Muscle of leg (tissue), 3 donors: ENCODE measurements at regions not wholly inside any gene's neighbourhood (a gene's known extent, or its start where the extent isn't known, plus 50 kb on each side); places are given as distances from the start of the nearest gene placed in this dataset.

Experiments
- DNase-seq: peaks from one replicate; pipeline ENCODE4 v3.0.0; 2013
- H3K27ac ChIP-seq: one replicate; pipeline ENCODE4 v1.5.1; 2013; ENCODE audit warnings: mild to moderate bottlenecking, low read length, control low read depth
- H3K27me3 ChIP-seq: one replicate; pipeline ENCODE4 v1.6.1; 2013; ENCODE audit warnings: low read length; ENCODE audit not compliant: control insufficient read depth, insufficient read depth
- H3K36me3 ChIP-seq: one replicate; pipeline ENCODE4 v1.6.1; 2013; ENCODE audit warnings: low read length; ENCODE audit not compliant: control insufficient read depth, insufficient read depth
- H3K4me1 ChIP-seq: one replicate; pipeline ENCODE4 v1.6.1; 2013; ENCODE audit warnings: low read length; ENCODE audit not compliant: control insufficient read depth, insufficient read depth
- H3K4me3 ChIP-seq: one replicate; pipeline ENCODE4 v1.5.1; 2013; ENCODE audit warnings: low read length, control low read depth
- H3K9me3 ChIP-seq: replicated peaks from 2 replicates; pipeline ENCODE4 v1.6.1; 2013; ENCODE audit warnings: low read depth, low read length; ENCODE audit not compliant: control insufficient read depth
- WGBS: methylation state at CpG from one replicate; pipeline ENCODE4 v1.1.5; 2013; ENCODE audit warnings: missing lambda C conversion rate; ENCODE audit not compliant: insufficient coverage; 5-methylcytosine and 5-hydroxymethylcytosine counted together

DNA sequence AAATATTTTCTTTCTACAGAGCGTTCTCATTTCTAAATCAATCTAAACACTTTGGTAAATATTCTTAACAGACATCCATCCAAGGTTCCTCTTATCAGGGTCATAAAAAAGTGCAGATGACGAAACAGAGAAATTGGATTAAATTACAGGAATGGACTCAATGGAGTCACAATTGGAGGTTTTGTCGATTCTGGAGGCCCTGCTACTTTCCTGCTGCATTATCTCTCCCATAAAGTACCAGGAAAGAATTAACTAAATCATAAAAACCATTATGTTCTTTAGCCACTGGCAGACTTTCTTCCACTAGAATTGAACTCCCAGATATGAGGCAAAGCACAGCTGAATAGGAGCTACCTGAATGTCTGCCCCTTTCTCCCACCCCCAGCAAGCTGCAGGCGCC lies 610.6 kb downstream of the HDGFL1 start:
- no peaks in the 10 kb centered on the region for H3K4me1 ChIP-seq
- H3K36me3 ChIP-seq = no peaks in the 10 kb centered on the region
- no peak overlapping the region for H3K27ac ChIP-seq
- no peak overlapping the region for H3K4me3 ChIP-seq
- DNase-seq = no peak
- no CpG with 5 or more reads among the region's 4 CpGs for WGBS
- H3K27me3 ChIP-seq = no peaks in the 10 kb centered on the region
- H3K9me3 ChIP-seq = no peaks in the 10 kb centered on the region

GRCh38 chr6:23180504-23181293 lies 611.3 kb downstream of the HDGFL1 start:
- Histone ChIP-seq H3K27ac (no peak overlapping the region), H3K4me3 (no peak overlapping the region), H3K27me3 (no peaks in the 10 kb centered on the region), H3K9me3 (no peaks in the 10 kb centered on the region), H3K4me1 (no peaks in the 10 kb centered on the region), H3K36me3 (no peaks in the 10 kb centered on the region)
- DNase-seq = peak; percentile 91
- WGBS = 70% methylated on average over 7 of the region's 12 CpGs

DNA sequence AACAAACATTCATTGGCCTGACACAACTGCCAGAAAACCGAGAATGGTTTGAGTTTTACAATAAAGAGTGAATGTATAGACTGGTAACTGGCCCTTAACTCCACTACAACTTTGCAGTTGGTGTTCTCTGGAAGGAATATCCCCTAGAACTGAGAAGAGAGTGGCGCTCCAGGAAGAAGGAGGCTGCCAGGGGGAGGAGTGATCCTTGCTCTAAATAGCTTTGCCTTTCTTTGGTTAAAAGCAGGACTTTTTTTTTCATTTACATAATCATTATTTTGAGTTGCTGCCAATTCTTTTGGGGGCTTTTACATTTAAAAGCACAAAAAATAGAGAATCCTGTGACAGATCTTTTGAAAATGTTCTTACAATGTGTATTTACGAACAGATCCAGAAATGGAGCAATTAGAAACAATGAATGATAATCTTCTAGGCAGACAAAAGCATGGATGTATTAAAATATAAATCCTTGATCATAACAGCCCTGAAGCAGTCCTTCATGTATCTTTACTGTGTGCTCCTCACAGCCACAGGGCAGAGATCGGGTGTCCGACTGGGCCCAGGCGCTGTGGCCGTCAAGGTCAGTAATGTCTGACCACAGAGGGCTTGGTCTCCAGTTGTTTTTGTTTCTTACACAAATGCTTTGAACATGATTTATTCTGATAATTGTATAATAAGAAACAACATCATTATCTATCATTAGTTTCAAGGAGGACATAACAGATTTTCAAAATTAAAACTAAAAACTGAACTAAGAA lies 612.2 kb downstream of the HDGFL1 start:
- Histone ChIP-seq H3K36me3 (no peaks in the 10 kb centered on the region), H3K4me3 (no peak overlapping the region), H3K9me3 (no peaks in the 10 kb centered on the region), H3K4me1 (no peaks in the 10 kb centered on the region), H3K27ac (no peak overlapping the region), H3K27me3 (no peaks in the 10 kb centered on the region)
- DNase-seq = no peak
- no CpG with 5 or more reads among the region's 7 CpGs for WGBS

DNA sequence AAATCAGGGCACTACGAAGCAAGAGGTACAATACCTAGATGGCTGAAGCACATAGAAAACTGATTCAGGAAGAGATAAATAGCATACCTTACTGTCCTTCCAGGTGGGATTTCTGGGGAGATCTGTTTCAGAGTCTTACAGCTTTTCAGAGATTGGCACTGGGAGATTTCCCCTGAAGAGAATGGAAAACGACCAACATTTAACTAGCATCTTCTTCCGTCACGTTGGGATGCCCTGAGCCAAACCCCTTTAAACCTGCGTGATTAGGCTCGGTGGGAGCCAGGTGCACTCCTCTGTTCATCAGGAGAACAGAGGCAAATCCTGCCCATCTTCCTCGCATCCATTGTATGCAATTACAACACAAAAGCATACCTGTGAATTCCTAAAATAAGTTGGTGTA lies 614.5 kb downstream of the HDGFL1 start:
- Histone ChIP-seq H3K9me3 (no peaks in the 10 kb centered on the region), H3K27me3 (no peaks in the 10 kb centered on the region), H3K4me1 (no peaks in the 10 kb centered on the region), H3K36me3 (no peaks in the 10 kb centered on the region), H3K4me3 (no peak overlapping the region), H3K27ac (no peak overlapping the region)
- WGBS = 89% methylated on average over 5 of the region's 7 CpGs
- DNase-seq = no peak

- no peak overlapping the region for H3K4me3 ChIP-seq
- H3K9me3 ChIP-seq = no peaks in the 10 kb centered on the region
- no peaks in the 10 kb centered on the region for H3K4me1 ChIP-seq
- no peaks in the 10 kb centered on the region for H3K36me3 ChIP-seq
- DNase-seq = no peak
- no peak overlapping the region for H3K27ac ChIP-seq
- no CpG with 5 or more reads among the region's 3 CpGs for WGBS
- H3K27me3 ChIP-seq = no peaks in the 10 kb centered on the region
These were observed 615.0 kb downstream of the HDGFL1 start for GRCh38 chr6:23184351-23184750.

- Histone ChIP-seq H3K27me3 (no peaks in the 10 kb centered on the region), H3K4me3 (no peak overlapping the region), H3K36me3 (no peaks in the 10 kb centered on the region), H3K9me3 (no peaks in the 10 kb centered on the region), H3K27ac (no peak overlapping the region), H3K4me1 (no peaks in the 10 kb centered on the region)
- WGBS = no CpG with 5 or more reads among the region's 3 CpGs
- no peak for DNase-seq
These were observed 626.1 kb downstream of the HDGFL1 start for GRCh38 chr6:23195487-23195886.

DNA sequence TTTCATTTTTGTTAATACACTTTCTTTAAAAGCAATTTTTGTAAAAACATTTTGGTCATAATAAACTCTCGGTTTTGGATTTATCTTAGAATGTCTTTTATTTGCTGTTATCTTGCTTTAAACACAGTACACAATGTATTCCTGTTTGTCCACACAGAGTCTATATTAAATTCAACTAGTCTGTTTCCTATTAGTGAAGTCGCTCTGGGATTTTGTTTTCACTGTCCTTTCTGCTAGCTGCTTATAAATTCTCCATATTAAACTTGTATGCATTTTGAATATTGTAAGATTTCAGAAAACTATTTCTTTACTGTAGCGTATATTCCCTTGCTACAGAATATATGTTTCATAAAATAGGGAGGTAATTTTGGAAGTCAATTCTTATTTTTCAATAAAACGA lies 630.2 kb downstream of the HDGFL1 start:
- no peaks in the 10 kb centered on the region for H3K27me3 ChIP-seq
- H3K4me3 ChIP-seq = no peak overlapping the region
- DNase-seq = peak; percentile 69
- no peaks in the 10 kb centered on the region for H3K9me3 ChIP-seq
- H3K27ac ChIP-seq = no peak overlapping the region
- WGBS = no CpG with 5 or more reads among the region's 4 CpGs
- no peaks in the 10 kb centered on the region for H3K36me3 ChIP-seq
- H3K4me1 ChIP-seq = no peaks in the 10 kb centered on the region

DNA sequence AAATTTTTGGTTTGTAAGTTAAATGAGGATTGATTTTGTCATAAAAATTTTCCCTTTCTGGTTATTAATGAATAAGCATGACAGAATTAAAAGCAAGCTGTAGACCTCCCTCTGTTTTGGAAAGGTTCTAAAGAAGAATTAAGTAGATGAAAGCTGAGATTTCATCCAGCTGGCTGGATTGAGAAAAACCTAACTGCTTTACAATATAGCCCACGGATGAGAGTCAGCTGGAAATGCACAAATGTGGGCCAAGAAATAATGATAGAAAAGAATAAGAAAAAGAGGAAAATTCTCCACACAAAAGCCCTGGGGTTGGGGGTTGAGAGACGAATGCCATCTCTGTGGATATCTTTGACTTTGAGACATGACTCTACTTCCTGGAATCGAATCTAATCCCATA lies 631.6 kb downstream of the HDGFL1 start:
- WGBS = no CpG with 5 or more reads among the region's 3 CpGs

GRCh38 chr6:23202207-23202606 lies 632.8 kb downstream of the HDGFL1 start:
- H3K9me3 ChIP-seq = no peaks in the 10 kb centered on the region
- H3K4me1 ChIP-seq = no peaks in the 10 kb centered on the region
- no peaks in the 10 kb centered on the region for H3K27me3 ChIP-seq
- no peaks in the 10 kb centered on the region for H3K36me3 ChIP-seq
- WGBS = no CpG with 5 or more reads among the region's 5 CpGs
- no peak for DNase-seq
- no peak overlapping the region for H3K27ac ChIP-seq
- H3K4me3 ChIP-seq = no peak overlapping the region

More for the DNA sequence above, 631.6 kb downstream of the HDGFL1 start:
- Histone ChIP-seq H3K4me1 (no peaks in the 10 kb centered on the region), H3K27ac (no peak overlapping the region), H3K27me3 (no peaks in the 10 kb centered on the region), H3K36me3 (no peaks in the 10 kb centered on the region), H3K9me3 (no peaks in the 10 kb centered on the region), H3K4me3 (no peak overlapping the region)
- DNase-seq = peak; percentile 62

DNA sequence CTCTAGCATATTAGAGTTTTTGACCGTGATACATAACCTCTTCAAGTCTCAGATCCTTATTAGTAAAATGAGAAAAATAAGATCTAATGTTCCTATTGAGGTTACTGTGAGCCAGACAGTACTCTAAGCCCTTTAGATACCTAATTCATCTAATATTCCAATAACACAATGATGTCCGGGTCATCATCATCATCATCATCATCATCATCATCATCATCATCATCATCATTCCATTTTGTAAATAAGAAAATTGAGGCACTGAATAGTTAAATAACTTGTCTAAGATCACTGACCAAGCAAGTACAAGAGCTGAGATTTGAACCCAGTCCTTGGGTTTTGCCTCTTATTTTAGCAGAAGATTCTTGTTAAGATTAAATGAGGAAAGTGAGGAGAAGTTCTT lies 643.0 kb downstream of the HDGFL1 start:
- whole genome bisulfite sequencing = no CpG with 5 or more reads among the region's 2 CpGs
- Histone ChIP-seq H3K9me3 (no peaks in the 10 kb centered on the region), H3K4me1 (no peaks in the 10 kb centered on the region), H3K27me3 (no peaks in the 10 kb centered on the region), H3K27ac (no peak overlapping the region), H3K36me3 (no peaks in the 10 kb centered on the region), H3K4me3 (no peak overlapping the region)
- no peak for DNase-seq
